SK-MEL-5 (cell line): ENCODE measurements at regions not wholly inside any gene's neighbourhood (a gene's known extent, or its start where the extent isn't known, plus 50 kb on each side); places are given as distances from the start of the nearest gene placed in this dataset.
A peak's percentile ranks its signal among the peaks of the same experiment; 100 is the strongest.
"Not testable (repeated sequence)": the region's sequence is repeated elsewhere in the genome, so short reads cannot be mapped to it uniquely, and the experiment has no call there.

Source experiments
- DNase-seq: peaks from one replicate; pipeline ENCODE4 v3.0.0-alpha.2; 2016; ENCODE audit warnings: low read depth, low spot score
- in situ Hi-C: cut with HindIII; loops from 2 replicates; pipeline ENCODE4 v1.10.0; 2016; ENCODE audit warnings: low sequenced_read_pairs, high pct_unique_total_duplicates, low pct_unique_long_range_greater_than_20kb

- DNase-seq: no peak
- in situ Hi-C loops: no loop called here
Measured at GRCh38 chr6:4371207-4371921, 236.0 kb upstream of the ECI2 start.

- in situ Hi-C loops: no loop called here
- no peak for DNase-seq
Measured at GRCh38 chr6:4370066-4370465, 234.7 kb upstream of the ECI2 start.

- in situ Hi-C loops: no loop called here
- DNase-seq: no peak
Measured at GRCh38 chr6:4369616-4370015, 234.2 kb upstream of the ECI2 start.

GRCh38 chr6:4368649-4369048 lies 233.3 kb upstream of the ECI2 start:
- in situ Hi-C loops: no loop called here

GRCh38 chr6:4367643-4368042 lies 232.3 kb upstream of the ECI2 start:
- in situ Hi-C loops: no loop called here

More at GRCh38 chr6:4368649-4369048, 233.3 kb upstream of the ECI2 start:
- DNase-seq: no peak

GRCh38 chr6:4366635-4367395 lies 231.4 kb upstream of the ECI2 start:
- in situ Hi-C loops: no loop called here

More at GRCh38 chr6:4367643-4368042, 232.3 kb upstream of the ECI2 start:
- no peak for DNase-seq

GRCh38 chr6:4365686-4366085 lies 230.3 kb upstream of the ECI2 start:
- in situ Hi-C loops: no loop called here
- no peak for DNase-seq

More at GRCh38 chr6:4366635-4367395, 231.4 kb upstream of the ECI2 start:
- DNase-seq: no peak

- in situ Hi-C loops: no loop called here
- DNase-seq: no peak
Measured at GRCh38 chr6:4364711-4365110, 229.3 kb upstream of the ECI2 start.

- in situ Hi-C loops: no loop called here
- DNase-seq: no peak
Measured at GRCh38 chr6:4364172-4364571, 228.8 kb upstream of the ECI2 start.

GRCh38 chr6:4363656-4364055 lies 228.3 kb upstream of the ECI2 start:
- in situ Hi-C loops: no loop called here

GRCh38 chr6:4362326-4362725 lies 227.0 kb upstream of the ECI2 start:
- in situ Hi-C loops: no loop called here
- DNase-seq: no peak

More at GRCh38 chr6:4363656-4364055, 228.3 kb upstream of the ECI2 start:
- no peak for DNase-seq

- in situ Hi-C loops: no loop called here
- DNase-seq: no peak
Measured at GRCh38 chr6:4360920-4361319, 225.5 kb upstream of the ECI2 start.

GRCh38 chr6:4359108-4359730 lies 223.8 kb upstream of the ECI2 start:
- in situ Hi-C loops: no loop called here
- DNase-seq: no peak

- in situ Hi-C loops: no loop called here
Measured at GRCh38 chr6:4358414-4359107, 223.2 kb upstream of the ECI2 start.

GRCh38 chr6:4357660-4358152 lies 222.3 kb upstream of the ECI2 start:
- DNase-seq, in situ Hi-C loops: not testable (repeated sequence)

More at GRCh38 chr6:4358414-4359107, 223.2 kb upstream of the ECI2 start:
- peak; percentile 60 for DNase-seq

- DNase-seq: peak; percentile 79
- in situ Hi-C loops: no loop called here
Measured at GRCh38 chr6:4356899-4357659, 221.7 kb upstream of the ECI2 start.

GRCh38 chr6:4355241-4355640 lies 219.9 kb upstream of the ECI2 start:
- no peak for DNase-seq
- in situ Hi-C loops: no loop called here
